H9 (cell line): ENCODE measurements at regions not wholly inside any gene's neighbourhood (a gene's known extent, or its start where the extent isn't known, plus 50 kb on each side); places are given as distances from the start of the nearest gene placed in this dataset.

Experiments used
- DNase-seq: peaks from one replicate; pipeline ENCODE4 v3.0.0-alpha.2; 2017
- H2AFZ ChIP-seq: one replicate; pipeline ENCODE4 v1.6.1; 2013; ENCODE audit warnings: mild to moderate bottlenecking, low read length, control low read depth, moderate library complexity
- H2AK5ac ChIP-seq: 2 replicates; pipeline ENCODE4 v1.6.1; 2013; ENCODE audit warnings: low read length, control low read depth, mixed read lengths; ENCODE audit not compliant: insufficient read length
- H2BK120ac ChIP-seq: one replicate; pipeline ENCODE4 v1.6.1; 2013; ENCODE audit warnings: low read depth, mild to moderate bottlenecking, low read length, control low read depth, inconsistent platforms; ENCODE audit not compliant: poor library complexity, severe bottlenecking
- H2BK12ac ChIP-seq: 2 replicates; pipeline ENCODE4 v1.6.1; 2013; ENCODE audit warnings: low read length, control low read depth, mixed read lengths, low read depth; ENCODE audit not compliant: insufficient read length
- H2BK15ac ChIP-seq: 2 replicates; pipeline ENCODE4 v1.6.1; 2013; ENCODE audit warnings: low read depth, low read length, control low read depth
- H2BK20ac ChIP-seq: one replicate; pipeline ENCODE4 v1.6.1; 2013; ENCODE audit warnings: low read depth, mild to moderate bottlenecking, low read length, control low read depth, inconsistent platforms; ENCODE audit not compliant: poor library complexity, severe bottlenecking
- H2BK5ac ChIP-seq: 2 replicates; pipeline ENCODE4 v1.6.1; 2013; ENCODE audit warnings: low read length, control low read depth, mixed read lengths; ENCODE audit not compliant: insufficient read length
- H3K14ac ChIP-seq: 2 replicates; pipeline ENCODE4 v1.6.1; 2013; ENCODE audit warnings: low read length, control low read depth; ENCODE audit not compliant: insufficient read depth
- H3K18ac ChIP-seq: 2 replicates; pipeline ENCODE4 v1.6.1; 2013; ENCODE audit warnings: low read depth, mild to moderate bottlenecking, mixed read lengths, low read length, control low read depth; ENCODE audit not compliant: insufficient read length
- H3K23ac ChIP-seq: 2 replicates; pipeline ENCODE4 v1.6.1; 2013; ENCODE audit warnings: low read length, control low read depth, mixed read lengths, low read depth; ENCODE audit not compliant: insufficient read length
- H3K23me2 ChIP-seq: 2 replicates; pipeline ENCODE4 v1.6.1; 2013; ENCODE audit warnings: low read depth, mild to moderate bottlenecking, mixed read lengths, low read length, control low read depth; ENCODE audit not compliant: insufficient read length, poor library complexity, severe bottlenecking
- H3K27ac ChIP-seq: 2 replicates; pipeline ENCODE4 v1.5.1; 2013; ENCODE audit warnings: low read length, control low read depth, mixed read lengths, low read depth; ENCODE audit not compliant: insufficient read length
- H3K27me3 ChIP-seq: 2 replicates; pipeline ENCODE4 v1.6.1; 2013; ENCODE audit warnings: low read length, control low read depth, inconsistent platforms; ENCODE audit not compliant: insufficient read depth
- H3K4ac ChIP-seq: 2 replicates; pipeline ENCODE4 v1.6.1; 2013; ENCODE audit warnings: low read depth, mild to moderate bottlenecking, control low read depth, inconsistent platforms, low read length, moderate library complexity
- H3K4me1 ChIP-seq: 2 replicates; pipeline ENCODE4 v1.6.1; 2013; ENCODE audit warnings: low read length, control low read depth, inconsistent platforms; ENCODE audit not compliant: insufficient read depth
- H3K4me2 ChIP-seq: 2 replicates; pipeline ENCODE4 v1.6.1; 2013; ENCODE audit warnings: low read length, control low read depth, mixed read lengths; ENCODE audit not compliant: insufficient read length, insufficient read depth
- H3K56ac ChIP-seq: 2 replicates; pipeline ENCODE4 v1.6.1; 2013; ENCODE audit warnings: low read depth, mild to moderate bottlenecking, mixed read lengths, low read length, control low read depth; ENCODE audit not compliant: insufficient read length
- H3K79me1 ChIP-seq: 2 replicates; pipeline ENCODE4 v1.6.1; 2013; ENCODE audit warnings: low read depth, mild to moderate bottlenecking, moderate library complexity, low read length, control low read depth, inconsistent platforms; ENCODE audit not compliant: insufficient read depth, poor library complexity, severe bottlenecking
- H3K79me2 ChIP-seq: 2 replicates; pipeline ENCODE4 v1.6.1; 2013; ENCODE audit warnings: low read length, control low read depth, inconsistent platforms; ENCODE audit not compliant: insufficient read depth
- H3K9ac ChIP-seq: 2 replicates; pipeline ENCODE4 v1.6.1; 2013; ENCODE audit warnings: low read length, control low read depth, mixed read lengths; ENCODE audit not compliant: insufficient read length; ENCODE audit errors: extremely low read depth
- H3K9me3 ChIP-seq: one replicate; pipeline ENCODE4 v1.6.1; 2013; ENCODE audit warnings: low read depth, low read length, inconsistent platforms; ENCODE audit not compliant: control insufficient read depth
- H3T11ph ChIP-seq: one replicate; pipeline ENCODE4 v1.6.1; 2013; ENCODE audit warnings: mild to moderate bottlenecking, low read length, control low read depth, inconsistent platforms
- H4K20me1 ChIP-seq: one replicate; pipeline ENCODE4 v1.6.1; 2013; ENCODE audit not compliant: control insufficient read depth, insufficient read length, insufficient read depth
- H4K5ac ChIP-seq: 2 replicates; pipeline ENCODE4 v1.6.1; 2013; ENCODE audit warnings: low read depth, mild to moderate bottlenecking, mixed read lengths, low read length, control low read depth; ENCODE audit not compliant: insufficient read length
- H4K8ac ChIP-seq: replicated peaks from 2 replicates; pipeline ENCODE4 v1.6.1; 2013; ENCODE audit warnings: low read length, control low read depth, mixed read lengths, low read depth; ENCODE audit not compliant: insufficient read length
- H4K91ac ChIP-seq: 2 replicates; pipeline ENCODE4 v1.6.1; 2013; ENCODE audit warnings: low read depth, mild to moderate bottlenecking, moderate library complexity, mixed read lengths, low read length, control low read depth; ENCODE audit not compliant: insufficient read length
- H3K27ac Mint-ChIP-seq, 3 experiments: 2 replicates in 2 of 3; 3 replicates in 1 of 3; pipeline ENCODE4 v1.8.0; 2020 to 2021; ENCODE audit warnings: mixed read lengths in 3 of 3, mild to moderate bottlenecking in 1 of 3, moderate library complexity in 1 of 3
- H3K27me3 Mint-ChIP-seq: 2 replicates; pipeline ENCODE4 v1.8.0; 2021; ENCODE audit warnings: low read depth, mild to moderate bottlenecking, moderate library complexity, mixed read lengths
- H3K36me3 Mint-ChIP-seq, 3 experiments: 2 replicates in 2 of 3; 3 replicates in 1 of 3; pipeline ENCODE4 v1.8.0; 2020 to 2021; ENCODE audit warnings: low read depth in 3 of 3, mixed read lengths in 3 of 3; ENCODE audit not compliant: insufficient read depth in 1 of 3
- H3K4me1 Mint-ChIP-seq, 2 experiments: 2 replicates each; pipeline ENCODE4 v1.8.0; 2020; ENCODE audit warnings: mixed read lengths in 2 of 2
- H3K4me3 Mint-ChIP-seq, 2 experiments: 2 replicates in 1 of 2; 3 replicates in 1 of 2; pipeline ENCODE4 v1.8.0; 2020 to 2021; ENCODE audit warnings: mild to moderate bottlenecking in 2 of 2, mixed read lengths in 2 of 2, moderate library complexity in 1 of 2
- H3K9me3 Mint-ChIP-seq, 2 experiments: 2 replicates in 1 of 2; 3 replicates in 1 of 2; pipeline ENCODE4 v1.8.0; 2020; ENCODE audit warnings: mild to moderate bottlenecking in 2 of 2, mixed read lengths in 2 of 2, moderate library complexity in 1 of 2
- WGBS: extraction: QIAGEN DNeasy Blood & Tissue Kit; methylation state at CpG from one replicate; pipeline ENCODE4 v1.1.7; 2013; ENCODE audit warnings: missing lambda C conversion rate, low lambda C conversion rate, mixed read lengths; ENCODE audit not compliant: insufficient read length; ENCODE audit errors: extremely low coverage; 5-methylcytosine and 5-hydroxymethylcytosine counted together
- TF ChIP-seq, protein P1 (sequence below): fragments of 200-600 bp; sonication (generic); conservative IDR thresholded peaks from 3 replicates; pipeline ENCODE4 v1.8.0; 2021; ENCODE audit warnings: antibody characterized with exemption, mild to moderate bottlenecking

DNA sequence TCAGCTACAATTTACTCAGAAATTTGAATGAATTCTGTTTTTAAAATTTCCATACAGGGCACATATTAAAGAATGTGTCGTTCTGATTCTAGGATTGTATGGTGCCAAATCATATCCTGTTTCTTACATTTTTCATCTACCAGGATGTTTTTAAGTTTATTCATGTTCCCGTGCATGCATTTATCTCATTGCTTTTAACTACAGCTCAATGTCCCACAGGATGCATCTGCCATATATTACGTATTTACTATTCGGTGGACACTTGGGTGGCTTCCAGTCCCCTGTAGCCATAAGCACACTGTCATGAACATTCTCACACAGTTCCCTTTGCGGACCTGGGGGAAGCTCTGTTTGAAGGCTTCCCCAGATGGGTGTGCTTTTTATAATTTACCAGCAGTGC lies 122.3 kb downstream of the CCDC71L start:
- Histone ChIP-seq H3K23ac (no peak overlapping the region), H2AFZ (no peak overlapping the region), H4K20me1 (no peaks in the 10 kb centered on the region), H3K14ac (no peak overlapping the region), H3K9me3 (no peaks in the 10 kb centered on the region), H3K79me2 (no peaks in the 10 kb centered on the region), H3K56ac (no peak overlapping the region), H3K27me3 (no peaks in the 10 kb centered on the region), H4K91ac (no peak overlapping the region), H2BK120ac (no peak overlapping the region), H3K27ac (no peak overlapping the region), H3K18ac (no peak overlapping the region), H2BK5ac (no peak overlapping the region), H3K79me1 (no peaks in the 10 kb centered on the region), H4K5ac (no peak overlapping the region), H3K23me2 (no peaks in the 10 kb centered on the region), H2BK15ac (no peak overlapping the region), H2BK20ac (no peak overlapping the region), H3T11ph (no peak overlapping the region), H3K4ac (no peak overlapping the region), H2AK5ac (no peak overlapping the region), H3K4me2 (no peak overlapping the region), H3K4me1 (no peaks in the 10 kb centered on the region), H3K9ac (no peak overlapping the region), H2BK12ac (no peak overlapping the region), H4K8ac (no peak overlapping the region)
- no peak overlapping the region for H3K27ac Mint-ChIP-seq
- H3K4me3 Mint-ChIP-seq, result no peak overlapping the region; a peak in 1 of 5 replicates
- no CpG with 5 or more reads among the region's 5 CpGs for WGBS
- H3K27me3 Mint-ChIP-seq, result peaks cover 4% of the 10 kb centered on the region; the same call in 1 of the 2 replicates
- no peaks in the 10 kb centered on the region for H3K9me3 Mint-ChIP-seq
- DNase-seq, result no peak
- peaks cover 10 to 12% of the 10 kb centered on the region in 2 experiments for H3K4me1 Mint-ChIP-seq
- no peaks in the 10 kb centered on the region for H3K36me3 Mint-ChIP-seq
- TF ChIP-seq, protein P1, sequence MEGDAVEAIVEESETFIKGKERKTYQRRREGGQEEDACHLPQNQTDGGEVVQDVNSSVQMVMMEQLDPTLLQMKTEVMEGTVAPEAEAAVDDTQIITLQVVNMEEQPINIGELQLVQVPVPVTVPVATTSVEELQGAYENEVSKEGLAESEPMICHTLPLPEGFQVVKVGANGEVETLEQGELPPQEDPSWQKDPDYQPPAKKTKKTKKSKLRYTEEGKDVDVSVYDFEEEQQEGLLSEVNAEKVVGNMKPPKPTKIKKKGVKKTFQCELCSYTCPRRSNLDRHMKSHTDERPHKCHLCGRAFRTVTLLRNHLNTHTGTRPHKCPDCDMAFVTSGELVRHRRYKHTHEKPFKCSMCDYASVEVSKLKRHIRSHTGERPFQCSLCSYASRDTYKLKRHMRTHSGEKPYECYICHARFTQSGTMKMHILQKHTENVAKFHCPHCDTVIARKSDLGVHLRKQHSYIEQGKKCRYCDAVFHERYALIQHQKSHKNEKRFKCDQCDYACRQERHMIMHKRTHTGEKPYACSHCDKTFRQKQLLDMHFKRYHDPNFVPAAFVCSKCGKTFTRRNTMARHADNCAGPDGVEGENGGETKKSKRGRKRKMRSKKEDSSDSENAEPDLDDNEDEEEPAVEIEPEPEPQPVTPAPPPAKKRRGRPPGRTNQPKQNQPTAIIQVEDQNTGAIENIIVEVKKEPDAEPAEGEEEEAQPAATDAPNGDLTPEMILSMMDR, result no peak
